Activated CD8-positive, alpha-beta T cell treated with anti-CD3 and anti-CD28 coated beads, Interleukin-2, amount 10 ng/mL, durations not matched to agents 7 days and 5 days (primary cell): ENCODE measurements at regions not wholly inside any gene's neighbourhood (a gene's known extent, or its start where the extent isn't known, plus 50 kb on each side); places are given as distances from the start of the nearest gene placed in this dataset.
"Not testable (repeated sequence)": the region's sequence is repeated elsewhere in the genome, so short reads cannot be mapped to it uniquely, and the experiment has no call there.

ENCODE experiments used
- ATAC-seq: fragments of 150-1000 bp; cut with Tn5 transposase; one replicate; pipeline ENCODE4 v1.10.0; 2021; ENCODE audit warnings: moderate library complexity
- CTCF ChIA-PET: fragments of 350-600 bp; sonication (Branson Sonifier 250); formaldehyde crosslinking; loops from one replicate; lab custom pipeline; 2021; ENCODE audit warnings: antibody characterized with exemption; lab: Charles Lee
- POLR2A ChIA-PET: fragments of 350-600 bp; sonication (Branson Sonifier 250); formaldehyde crosslinking; loops from one replicate; lab custom pipeline; 2021; ENCODE audit warnings: antibody characterized with exemption; lab: Charles Lee
- DNase-seq: peaks from one replicate; pipeline ENCODE4 v3.0.0-alpha.2; 2020
- H3K27ac Mint-ChIP-seq: one replicate; pipeline ENCODE4 v1.8.0; 2021; ENCODE audit warnings: mild to moderate bottlenecking, mixed read lengths
- H3K27me3 Mint-ChIP-seq: one replicate; pipeline ENCODE4 v1.8.0; 2021; ENCODE audit warnings: low read depth, mixed read lengths
- H3K36me3 Mint-ChIP-seq: one replicate; pipeline ENCODE4 v1.8.0; 2021; ENCODE audit warnings: low read depth, mixed read lengths
- H3K4me1 Mint-ChIP-seq: one replicate; pipeline ENCODE4 v1.8.0; 2021; ENCODE audit warnings: low read depth, mixed read lengths
- H3K4me3 Mint-ChIP-seq: one replicate; pipeline ENCODE4 v1.8.0; 2021; ENCODE audit warnings: mild to moderate bottlenecking, mixed read lengths
- H3K9me3 Mint-ChIP-seq: one replicate; pipeline ENCODE4 v1.8.0; 2022; ENCODE audit warnings: mixed read lengths; ENCODE audit not compliant: insufficient read depth

DNA sequence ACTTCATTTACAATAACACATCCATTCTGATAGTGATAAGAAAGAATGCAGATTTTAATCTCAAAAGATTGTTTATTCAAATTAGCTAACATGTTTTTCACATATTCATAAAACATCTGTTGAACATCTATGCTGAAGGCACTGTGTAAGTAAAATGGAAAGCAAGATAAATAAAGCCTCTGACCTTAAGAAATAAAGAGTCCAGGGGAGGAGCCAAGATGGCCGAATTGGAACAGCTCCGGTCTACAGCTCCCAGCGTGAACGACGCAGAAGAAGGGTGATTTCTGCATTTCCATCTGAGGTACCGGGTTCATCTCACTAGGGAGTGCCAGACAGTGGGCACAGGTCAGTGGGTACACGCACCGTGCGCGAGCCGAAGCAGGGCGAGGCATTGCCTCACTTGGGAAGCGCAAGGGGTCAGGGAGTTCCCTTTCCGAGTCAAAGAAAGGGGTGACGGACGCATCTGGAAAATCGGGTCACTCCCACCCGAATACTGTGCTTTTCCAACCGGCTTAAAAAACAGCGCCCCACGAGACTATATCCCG, 336.5 kb downstream of the CETN3 start:
- H3K9me3 Mint-ChIP-seq, DNase-seq, POLR2A ChIA-PET, H3K27me3 Mint-ChIP-seq, H3K27ac Mint-ChIP-seq, H3K4me1 Mint-ChIP-seq, H3K36me3 Mint-ChIP-seq, H3K4me3 Mint-ChIP-seq, CTCF ChIA-PET, ATAC-seq: not testable (repeated sequence)

DNA sequence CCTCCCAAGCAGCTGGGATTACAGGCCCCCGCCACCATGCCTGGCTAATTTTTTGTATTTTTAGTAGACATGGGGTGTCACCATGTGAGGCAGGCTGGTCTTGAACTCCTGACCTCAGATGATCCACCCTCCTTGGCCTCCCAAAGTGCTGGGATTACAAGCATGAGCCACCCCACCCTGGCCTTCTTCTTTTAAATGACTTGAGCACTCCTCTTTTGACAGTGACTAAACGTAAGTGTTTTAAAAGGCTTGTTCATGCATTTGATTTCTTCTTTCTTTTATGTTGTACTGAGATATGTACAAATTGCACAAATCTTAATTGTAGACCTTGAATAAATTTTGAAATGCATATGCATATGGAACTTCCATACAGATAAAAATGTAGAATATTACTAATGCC, 337.9 kb downstream of the CETN3 start:
- H3K9me3 Mint-ChIP-seq = peaks cover 4% of the 10 kb centered on the region
- no peak overlapping the region for H3K27ac Mint-ChIP-seq
- ChIA-PET CTCF (no interaction called here), POLR2A (no interaction called here)
- no peak for ATAC-seq
- H3K4me3 Mint-ChIP-seq = no peak overlapping the region
- no peaks in the 10 kb centered on the region for H3K36me3 Mint-ChIP-seq
- no peaks in the 10 kb centered on the region for H3K27me3 Mint-ChIP-seq
- no peak for DNase-seq
- no peaks in the 10 kb centered on the region for H3K4me1 Mint-ChIP-seq

DNA sequence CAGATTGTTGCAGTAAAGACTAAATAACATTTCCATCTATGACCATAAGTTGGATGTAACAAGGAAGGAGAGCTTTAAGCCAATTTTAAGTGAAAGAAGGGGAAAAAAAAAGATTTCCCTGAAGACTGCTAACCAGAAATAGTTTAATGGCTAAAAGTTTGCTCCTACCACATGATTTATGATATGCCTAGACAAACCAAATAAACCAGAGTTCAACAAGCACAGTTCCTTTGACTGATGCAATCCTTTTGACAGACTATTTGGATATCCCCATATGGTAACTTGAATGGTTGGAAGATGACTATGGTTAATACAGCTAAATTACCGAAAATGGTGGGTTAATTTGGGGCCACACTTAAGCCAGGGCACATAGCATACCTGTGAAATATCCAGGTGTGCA, 338.5 kb downstream of the CETN3 start:
- ChIA-PET CTCF (no interaction called here), POLR2A (no interaction called here)
- Mint-ChIP-seq H3K4me1 (no peaks in the 10 kb centered on the region), H3K4me3 (no peak overlapping the region), H3K27me3 (no peaks in the 10 kb centered on the region), H3K9me3 (peaks cover 4% of the 10 kb centered on the region), H3K27ac (no peak overlapping the region), H3K36me3 (no peaks in the 10 kb centered on the region)
- no peak for DNase-seq
- no peak for ATAC-seq

DNA sequence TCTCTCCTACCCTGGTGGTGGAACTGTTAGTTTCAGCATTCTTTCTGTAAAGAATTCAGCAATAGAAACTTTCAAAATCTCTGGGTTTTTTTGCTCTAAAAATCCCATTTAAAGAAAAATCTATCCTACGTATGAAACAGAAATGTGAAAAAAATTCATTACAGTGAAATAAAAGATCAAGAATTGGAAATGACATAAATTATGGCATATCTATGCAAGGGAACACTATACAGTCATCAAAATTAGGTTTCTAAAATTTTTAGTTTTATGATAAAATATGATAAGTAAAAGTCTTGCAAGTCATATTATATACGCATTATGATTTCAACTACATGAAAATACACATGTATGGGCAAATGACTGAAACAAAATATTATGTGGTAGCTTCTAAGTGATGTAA, 342.6 kb downstream of the CETN3 start:
- ATAC-seq (no peak), DNase-seq (no peak)
- Mint-ChIP-seq H3K27me3 (no peaks in the 10 kb centered on the region), H3K9me3 (no peaks in the 10 kb centered on the region), H3K36me3 (no peaks in the 10 kb centered on the region), H3K27ac (no peak overlapping the region), H3K4me3 (no peak overlapping the region), H3K4me1 (no peaks in the 10 kb centered on the region)
- ChIA-PET POLR2A (no interaction called here), CTCF (no interaction called here)

DNA sequence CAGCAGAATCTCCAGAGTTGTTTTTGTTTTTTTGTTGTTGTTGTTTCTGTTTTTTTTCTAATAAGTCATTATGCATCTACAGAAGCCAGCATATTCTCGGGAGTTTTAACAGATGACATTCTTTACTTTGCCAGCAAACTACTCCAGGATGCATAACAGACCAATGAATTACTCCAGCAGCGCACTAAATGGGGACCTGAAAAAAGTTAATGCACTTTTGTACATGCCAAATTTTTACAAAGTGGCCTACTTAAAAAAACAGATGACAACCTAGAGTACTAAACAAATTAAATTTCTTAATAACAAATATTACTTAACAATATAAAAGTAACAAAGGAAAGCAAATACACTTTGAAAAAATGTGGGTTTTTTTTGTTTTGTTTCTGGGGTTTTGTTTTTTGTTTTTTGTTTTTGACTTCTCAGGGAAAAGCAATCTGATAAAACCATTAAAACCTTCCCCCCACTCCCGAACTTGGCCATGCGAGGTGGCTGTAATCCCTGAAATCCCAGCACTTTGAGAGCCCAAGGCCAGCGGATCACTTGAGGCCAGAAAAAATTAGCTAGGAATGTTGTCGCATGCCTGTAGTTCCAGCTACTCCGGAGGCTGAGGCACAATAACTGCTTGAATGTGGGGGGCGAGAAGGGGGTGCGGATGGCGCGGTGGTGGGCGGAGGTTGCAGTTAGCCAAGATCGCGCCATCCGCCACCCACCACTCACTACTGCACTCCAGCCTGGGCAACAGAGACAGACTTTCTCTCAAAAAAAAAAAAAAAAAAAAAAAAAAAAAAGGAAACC, 352.4 kb downstream of the CETN3 start:
- CTCF ChIA-PET = no interaction called here
- ATAC-seq = no peak
- Mint-ChIP-seq H3K36me3 (no peaks in the 10 kb centered on the region), H3K27ac (no peak overlapping the region), H3K27me3 (no peaks in the 10 kb centered on the region), H3K9me3 (no peaks in the 10 kb centered on the region), H3K4me1 (no peaks in the 10 kb centered on the region), H3K4me3 (no peak overlapping the region)
- POLR2A ChIA-PET = no interaction called here
- no peak for DNase-seq

DNA sequence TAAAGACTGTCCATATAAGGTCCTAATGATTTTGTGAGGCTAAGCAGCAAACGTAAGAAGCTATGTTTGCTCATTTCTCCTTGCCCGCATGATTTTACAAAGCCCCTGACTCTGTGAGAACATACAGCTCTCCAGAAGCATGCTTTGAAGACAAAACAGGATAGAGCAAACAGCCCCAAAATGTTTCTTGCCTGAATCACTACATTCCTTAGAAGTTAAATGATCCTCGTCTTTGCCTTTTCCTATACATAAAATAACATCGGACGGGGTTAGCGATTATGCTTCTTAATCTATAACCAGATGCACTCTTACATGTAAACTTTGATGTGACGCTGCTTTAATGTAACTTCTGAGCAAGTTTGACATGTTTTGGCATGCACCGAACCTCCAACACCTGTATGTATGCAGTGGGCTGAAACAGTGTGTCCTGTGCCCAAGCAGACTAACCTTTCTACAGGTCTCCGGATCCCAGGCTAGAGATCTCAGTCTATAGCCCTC, 353.7 kb downstream of the CETN3 start:
- ChIA-PET CTCF (no interaction called here), POLR2A (no interaction called here)
- no peak for DNase-seq
- no peak overlapping the region for H3K4me3 Mint-ChIP-seq
- no peaks in the 10 kb centered on the region for H3K9me3 Mint-ChIP-seq
- H3K36me3 Mint-ChIP-seq = no peaks in the 10 kb centered on the region
- no peaks in the 10 kb centered on the region for H3K27me3 Mint-ChIP-seq
- ATAC-seq = no peak
- H3K4me1 Mint-ChIP-seq = no peaks in the 10 kb centered on the region
- H3K27ac Mint-ChIP-seq = no peak overlapping the region

DNA sequence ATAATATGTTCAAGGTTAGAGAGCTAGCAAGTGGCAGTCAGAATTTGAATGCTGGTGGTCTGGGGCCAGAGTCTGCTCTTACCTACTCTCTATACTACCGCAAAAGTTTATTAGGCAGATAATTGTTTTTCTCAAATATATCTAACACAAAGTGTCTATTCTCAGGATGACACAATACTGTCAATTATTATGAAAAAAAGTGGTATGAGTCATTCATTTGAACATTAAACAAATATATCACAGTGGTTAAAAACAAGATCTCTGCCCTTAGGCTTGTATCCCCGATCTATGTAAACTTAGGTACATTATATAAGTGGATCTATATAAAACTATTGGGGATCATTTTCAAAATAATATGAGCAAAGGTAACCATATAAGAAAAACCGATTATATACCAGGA, 354.9 kb downstream of the CETN3 start:
- H3K27ac Mint-ChIP-seq = no peak overlapping the region
- no peaks in the 10 kb centered on the region for H3K9me3 Mint-ChIP-seq
- ChIA-PET CTCF (no interaction called here), POLR2A (no interaction called here)
- no peak for DNase-seq
- ATAC-seq = no peak
- H3K4me3 Mint-ChIP-seq = no peak overlapping the region
- H3K36me3 Mint-ChIP-seq = no peaks in the 10 kb centered on the region
- no peaks in the 10 kb centered on the region for H3K4me1 Mint-ChIP-seq
- no peaks in the 10 kb centered on the region for H3K27me3 Mint-ChIP-seq

DNA sequence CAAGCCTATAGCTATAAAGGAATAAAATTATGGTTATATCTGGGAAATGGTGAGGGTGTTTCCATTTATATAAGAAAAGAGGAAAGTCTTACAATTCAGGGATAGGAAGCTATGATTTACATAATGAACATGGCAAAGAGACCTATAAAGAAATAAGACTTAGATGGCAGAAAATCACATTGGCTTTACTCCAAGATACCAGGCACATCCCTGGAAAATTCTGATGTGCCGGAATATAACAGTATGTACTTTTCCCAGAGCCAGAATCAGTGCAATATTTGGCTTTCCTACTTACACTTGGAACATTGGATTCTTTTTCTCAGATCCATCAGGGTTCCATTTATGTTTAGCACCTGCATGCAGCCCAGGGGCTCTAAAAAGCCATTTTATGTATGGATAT, 357.8 kb downstream of the CETN3 start:
- ATAC-seq (no peak), DNase-seq (no peak)
- H3K27ac Mint-ChIP-seq = no peak overlapping the region
- H3K36me3 Mint-ChIP-seq = no peaks in the 10 kb centered on the region
- CTCF ChIA-PET = no interaction called here
- no peak overlapping the region for H3K4me3 Mint-ChIP-seq
- H3K27me3 Mint-ChIP-seq = no peaks in the 10 kb centered on the region
- POLR2A ChIA-PET = interaction anchor here (0.6 kb wide), 1 partner anchor 182 kb away, joined by 3 read pairs; no protein-coding TSS in a partner anchor
- no peaks in the 10 kb centered on the region for H3K4me1 Mint-ChIP-seq
- no peaks in the 10 kb centered on the region for H3K9me3 Mint-ChIP-seq

DNA sequence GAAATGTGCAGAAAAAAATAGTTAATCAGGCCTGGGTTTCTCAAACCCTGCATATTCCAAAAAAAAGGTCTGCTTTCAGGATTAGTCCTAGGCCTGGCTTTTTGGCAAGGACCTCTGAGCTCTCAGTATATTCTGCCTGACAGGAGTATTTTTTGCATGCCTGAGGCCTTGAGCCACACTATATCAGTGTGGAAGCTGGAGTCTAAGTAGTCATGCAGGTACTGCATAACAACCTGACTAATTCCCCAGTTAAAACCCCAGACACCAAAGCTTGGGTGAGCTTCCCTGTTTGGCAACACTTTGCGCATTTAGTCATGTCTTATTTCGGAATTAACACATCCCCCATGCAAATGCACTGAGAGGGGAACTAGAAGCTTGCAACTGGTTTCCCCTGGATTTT, 359.5 kb downstream of the CETN3 start:
- DNase-seq (no peak), ATAC-seq (no peak)
- H3K36me3 Mint-ChIP-seq = no peaks in the 10 kb centered on the region
- H3K27ac Mint-ChIP-seq = no peak overlapping the region
- no peak overlapping the region for H3K4me3 Mint-ChIP-seq
- CTCF ChIA-PET = no interaction called here
- H3K4me1 Mint-ChIP-seq = no peaks in the 10 kb centered on the region
- no peaks in the 10 kb centered on the region for H3K9me3 Mint-ChIP-seq
- H3K27me3 Mint-ChIP-seq = no peaks in the 10 kb centered on the region
- POLR2A ChIA-PET = no interaction called here

DNA sequence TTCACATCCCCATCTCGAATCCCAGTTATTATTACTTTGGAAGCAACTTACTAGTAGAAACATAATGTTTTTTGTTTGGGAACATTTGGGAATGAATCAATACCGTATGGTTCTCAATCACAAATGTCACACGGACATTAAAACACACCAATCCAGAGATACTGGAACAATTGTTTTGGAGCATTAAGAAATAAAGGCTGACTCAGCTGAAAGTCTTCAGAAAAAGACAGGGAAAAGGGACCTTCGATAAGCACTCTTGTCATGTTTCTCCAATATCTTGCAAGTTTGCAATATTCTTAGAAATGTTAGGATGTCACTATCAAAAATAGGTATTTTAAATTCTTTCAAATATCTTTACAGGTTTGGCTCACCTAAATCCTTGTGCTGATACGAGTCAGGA, 362.4 kb downstream of the CETN3 start:
- DNase-seq (no peak), ATAC-seq (no peak)
- POLR2A ChIA-PET = no interaction called here
- CTCF ChIA-PET = no interaction called here
- H3K4me1 Mint-ChIP-seq = no peaks in the 10 kb centered on the region
- H3K9me3 Mint-ChIP-seq = no peaks in the 10 kb centered on the region
- no peak overlapping the region for H3K27ac Mint-ChIP-seq
- no peak overlapping the region for H3K4me3 Mint-ChIP-seq
- no peaks in the 10 kb centered on the region for H3K27me3 Mint-ChIP-seq
- H3K36me3 Mint-ChIP-seq = no peaks in the 10 kb centered on the region

DNA sequence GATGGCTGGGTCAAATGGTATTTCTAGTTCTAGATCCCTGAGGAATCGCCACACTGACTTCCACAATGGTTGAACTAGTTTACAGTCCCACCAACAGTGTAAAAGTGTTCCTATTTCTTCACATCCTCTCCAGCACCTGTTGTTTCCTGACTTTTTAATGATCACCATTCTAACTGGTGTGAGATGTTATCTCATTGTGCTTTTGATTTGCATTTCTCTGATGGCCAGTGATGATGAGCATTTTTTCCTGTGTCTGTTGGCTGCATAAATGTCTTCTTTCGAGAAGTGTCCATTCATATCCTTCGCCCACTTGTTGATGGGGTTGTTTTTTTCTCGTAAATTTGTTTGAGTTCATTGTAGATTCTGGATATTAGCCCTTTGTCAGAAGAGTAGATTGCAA, 369.5 kb downstream of the CETN3 start:
- DNase-seq, H3K36me3 Mint-ChIP-seq, CTCF ChIA-PET, H3K4me3 Mint-ChIP-seq, H3K27ac Mint-ChIP-seq, H3K9me3 Mint-ChIP-seq, H3K4me1 Mint-ChIP-seq, ATAC-seq, POLR2A ChIA-PET, H3K27me3 Mint-ChIP-seq: not testable (repeated sequence)

DNA sequence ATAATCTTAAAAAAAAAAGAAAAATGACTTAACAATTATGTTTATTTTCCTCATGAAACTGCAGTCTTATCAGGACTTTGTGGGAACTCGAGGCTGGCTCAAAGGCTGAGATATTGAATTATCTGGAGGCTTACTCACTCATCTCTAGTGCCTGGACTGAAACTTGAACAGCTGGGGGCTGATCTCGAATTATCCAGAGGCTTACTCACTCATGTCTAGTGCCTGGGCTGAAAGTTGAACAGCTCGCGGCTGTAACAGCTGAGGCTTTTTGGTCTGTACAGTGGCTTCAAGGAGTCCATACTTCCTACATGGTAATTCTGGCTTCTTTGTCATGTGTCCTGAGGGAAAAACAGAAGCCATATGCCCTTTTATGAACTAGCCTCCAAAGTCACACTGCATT, 371.9 kb downstream of the CETN3 start:
- ATAC-seq = no peak
- CTCF ChIA-PET = no interaction called here

More for the DNA sequence above, 371.9 kb downstream of the CETN3 start:
- DNase-seq = no peak
- no peaks in the 10 kb centered on the region for H3K36me3 Mint-ChIP-seq
- POLR2A ChIA-PET = interaction anchor here (0.7 kb wide), 1 partner anchor 239 kb away, joined by 10 read pairs; no protein-coding TSS in a partner anchor
- H3K27ac Mint-ChIP-seq = no peak overlapping the region
- no peaks in the 10 kb centered on the region for H3K27me3 Mint-ChIP-seq
- peaks cover 10% of the 10 kb centered on the region for H3K9me3 Mint-ChIP-seq
- H3K4me3 Mint-ChIP-seq = no peak overlapping the region
- H3K4me1 Mint-ChIP-seq = no peaks in the 10 kb centered on the region
